GM12878 (cell line): ENCODE measurements at regions not wholly inside any gene's neighbourhood (a gene's known extent, or its start where the extent isn't known, plus 50 kb on each side); places are given as distances from the start of the nearest gene placed in this dataset.

Experiments
- ATAC-seq: fragments of 200-7000 bp; cut with Tn5 transposase; 3 replicates; pipeline ENCODE4 v1.9.1; 2020; ENCODE audit warnings: mild to moderate bottlenecking, moderate library complexity
- BruUV-seq: library from RNA; stranded (reverse); fragments of 400-500 nt; replicated peaks from 2 replicates; lab custom pipeline; 2021; lab: Mats Ljungman, UMichigan
- CTCF ChIA-PET: fragments of 300-600 bp; sonication (Branson Sonifier 250); formaldehyde crosslinking; extraction: SDS; loops from one replicate; lab custom pipeline; 2021; ENCODE audit warnings: inconsistent platforms; lab: Yijun Ruan, JAX
- POLR2A ChIA-PET: fragments of 350-600 bp; formaldehyde crosslinking; extraction: SDS; loops from one replicate; lab custom pipeline; 2021; ENCODE audit warnings: inconsistent platforms; lab: Charles Lee
- RAD21 ChIA-PET: fragments of 300-600 bp; sonication (Branson Sonifier 250); formaldehyde crosslinking; loops from one replicate; lab custom pipeline; 2023; ENCODE audit warnings: antibody characterized with exemption; ENCODE audit not compliant: unreplicated experiment; lab: Charles Lee
- SMC1A ChIA-PET: fragments of 300-600 bp; sonication (Branson Sonifier 250); formaldehyde crosslinking; loops from one replicate; lab custom pipeline; 2023; ENCODE audit not compliant: unreplicated experiment, uncharacterized antibody; lab: Charles Lee
- DNase-seq: peaks from one replicate; pipeline ENCODE4 v3.0.0-alpha.2; 2011; ENCODE audit warnings: low read depth, low spot score
- FAIRE-seq: peaks from 3 replicates; lab custom pipeline; 2011; peaks lifted over from hg19 to GRCh38; lab: Jason Lieb, UNC
- H2AFZ ChIP-seq: 2 replicates; pipeline ENCODE4 v1.6.0; 2011; ENCODE audit warnings: low read depth, low read length, control low read depth; ENCODE audit not compliant: control insufficient read depth
- H3K27ac ChIP-seq: 2 replicates; pipeline ENCODE4 v1.5.1; 2011; ENCODE audit warnings: control low read depth; ENCODE audit not compliant: control insufficient read depth, insufficient read depth
- H3K27me3 ChIP-seq, 2 experiments: replicated peaks in 1 of 2; 2 replicates each; pipeline versions ENCODE4 v1.6.0 to v1.6.1; 2011; ENCODE audit warnings: low read length in 1 of 2; ENCODE audit not compliant: control insufficient read depth in 2 of 2, insufficient read depth in 2 of 2
- H3K36me3 ChIP-seq, 2 experiments: 2 replicates each; pipeline ENCODE4 v1.5.1; 2011; ENCODE audit warnings: low read length in 1 of 2; ENCODE audit not compliant: control insufficient read depth in 2 of 2, insufficient read depth in 2 of 2
- H3K4me1 ChIP-seq: 2 replicates; pipeline ENCODE4 v1.6.1; 2011; ENCODE audit warnings: mild to moderate bottlenecking, low read length, moderate library complexity, mixed read lengths; ENCODE audit not compliant: control insufficient read depth, insufficient read depth
- H3K4me2 ChIP-seq: 2 replicates; pipeline ENCODE4 v1.6.0; 2011; ENCODE audit warnings: control low read depth; ENCODE audit not compliant: control insufficient read depth, insufficient read depth
- H3K4me3 ChIP-seq: fragments of 200-600 bp; sonication (generic); 2 replicates; pipeline ENCODE4 v1.5.1; 2016
- H3K79me2 ChIP-seq: 2 replicates; pipeline ENCODE4 v1.6.0; 2011; ENCODE audit warnings: low read length; ENCODE audit not compliant: control insufficient read depth, insufficient read depth
- H3K9ac ChIP-seq: 2 replicates; pipeline ENCODE4 v1.8.0; 2011; ENCODE audit warnings: low read length, control low read depth, mixed read lengths; ENCODE audit not compliant: control insufficient read depth, insufficient read depth
- H3K9me3 ChIP-seq: replicated peaks from 3 replicates; pipeline ENCODE4 v1.5.1; 2011; ENCODE audit warnings: mild to moderate bottlenecking, low read length; ENCODE audit not compliant: control insufficient read depth, insufficient read depth
- H4K20me1 ChIP-seq: 2 replicates; pipeline ENCODE4 v1.6.0; 2011; ENCODE audit not compliant: control insufficient read depth, insufficient read depth
- IRF4 ChIP-seq: IDR thresholded peaks from 2 replicates; pipeline ENCODE4 v1.6.1; 2011; ENCODE audit warnings: low read depth, low read length
- MEF2B ChIP-seq: fragments of 450-650 bp; IDR thresholded peaks from 2 replicates; pipeline ENCODE4 v1.6.1; 2018; ENCODE audit warnings: mild to moderate bottlenecking, moderate library complexity; ENCODE audit not compliant: partially characterized antibody, poor library complexity, severe bottlenecking
- NFIC ChIP-seq: IDR thresholded peaks from 2 replicates; pipeline ENCODE4 v1.6.1; 2012; ENCODE audit warnings: low read depth, mild to moderate bottlenecking, inconsistent platforms, low read length, moderate library complexity
- NR2F1 ChIP-seq: fragments of 450-650 bp; conservative IDR thresholded peaks from 2 replicates; pipeline ENCODE4 v1.6.1; 2017; ENCODE audit warnings: mild to moderate bottlenecking
- NRF1 ChIP-seq: conservative IDR thresholded peaks from 2 replicates; pipeline ENCODE4 v1.6.1; 2011; ENCODE audit warnings: mild to moderate bottlenecking, low read depth, low read length, improper control_type of control experiment
- RELA ChIP-seq: fragments of 450-650 bp; IDR thresholded peaks from 2 replicates; pipeline ENCODE4 v1.8.0; 2014; ENCODE audit warnings: borderline replicate concordance; ENCODE audit not compliant: partially characterized antibody
- RFX5 ChIP-seq: IDR thresholded peaks from 2 replicates; pipeline ENCODE4 v1.6.1; 2011; ENCODE audit warnings: low read depth, low read length, improper control_type of control experiment
- STAT3 ChIP-seq: IDR thresholded peaks from 2 replicates; pipeline ENCODE4 v1.6.1; 2011; ENCODE audit warnings: low read depth, low read length, improper control_type of control experiment
- SUPT20H ChIP-seq: IDR thresholded peaks from 2 replicates; pipeline ENCODE4 v1.6.1; 2011; ENCODE audit warnings: low read depth, mild to moderate bottlenecking, low read length, moderate library complexity, borderline replicate concordance; ENCODE audit not compliant: control insufficient read depth
- WRNIP1 ChIP-seq: IDR thresholded peaks from 2 replicates; pipeline ENCODE4 v1.6.1; 2011; ENCODE audit warnings: low read depth, low read length, improper control_type of control experiment, borderline replicate concordance
- ZNF24 ChIP-seq: fragments of 450-650 bp; IDR thresholded peaks from 2 replicates; pipeline ENCODE4 v1.6.1; 2017; ENCODE audit warnings: antibody characterized with exemption, mild to moderate bottlenecking
- ZSCAN29 ChIP-seq: fragments of 450-650 bp; IDR thresholded peaks from 2 replicates; pipeline ENCODE4 v1.6.1; 2017; ENCODE audit warnings: mild to moderate bottlenecking, moderate library complexity
- WGBS: methylation state at CpG from one replicate; pipeline ENCODE4 v1.1.6; 2016; ENCODE audit warnings: low lambda C conversion rate; ENCODE audit not compliant: insufficient replicate concordance, insufficient coverage; ENCODE audit errors: missing lambda C conversion rate; 5-methylcytosine and 5-hydroxymethylcytosine counted together
- in situ Hi-C: fragments of 300-500 bp; cut with MboI; formaldehyde crosslinking; loops from 9 replicates; pipeline ENCODE4 v1.14.3; 2018; ENCODE audit warnings: mixed read lengths
- intact Hi-C: fragments of 100-400 bp; cut with micrococcal nuclease; formaldehyde crosslinking; loops from one replicate; pipeline ENCODE4 v1.14.2; 2022; ENCODE audit not compliant: unreplicated experiment
- TF ChIP-seq, protein P1 (sequence below): IDR thresholded peaks from 2 replicates; pipeline ENCODE4 v1.6.1; 2012; ENCODE audit warnings: low read depth, low read length, improper control_type of control experiment
- TF ChIP-seq, protein P2 (sequence below): fragments of 450-650 bp; IDR thresholded peaks from 2 replicates; pipeline ENCODE4 v1.6.1; 2017; ENCODE audit warnings: mild to moderate bottlenecking

DNA sequence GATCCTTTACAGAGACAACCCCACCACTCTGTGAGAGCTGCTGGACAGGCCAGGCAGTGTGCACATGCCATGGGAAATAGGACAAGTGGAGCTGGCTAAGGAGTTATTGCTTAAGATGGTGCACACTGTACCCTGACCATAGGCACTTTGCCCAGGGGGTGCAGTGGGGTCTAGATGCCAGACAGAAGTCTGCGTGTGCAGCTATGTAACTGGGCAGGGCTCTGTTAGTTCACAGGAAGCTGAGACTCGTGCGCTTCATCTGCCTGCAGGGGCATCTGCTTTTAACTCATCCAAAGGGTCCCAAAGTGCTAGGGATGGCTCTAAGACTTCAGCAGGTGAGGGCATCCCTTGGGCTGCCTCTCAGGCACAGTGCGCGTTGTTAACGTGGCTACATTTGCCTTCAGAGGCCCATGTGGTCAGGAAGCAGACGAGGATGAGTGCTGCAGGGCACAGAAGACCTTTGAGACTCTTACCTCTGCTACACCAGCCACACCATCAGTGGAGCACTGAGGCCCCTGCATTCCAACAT lies 77.7 kb upstream of the GPR26 start:
- Histone ChIP-seq H3K36me3 (no peaks in the 10 kb centered on the region), H2AFZ (no peak overlapping the region), H3K9ac (no peak overlapping the region), H3K27me3 (peaks cover 0 to 7% of the 10 kb centered on the region in 2 experiments; a peak in 2 of 4 replicates), H3K27ac (no peak overlapping the region), H3K4me1 (no peaks in the 10 kb centered on the region), H3K4me3 (no peak overlapping the region), H4K20me1 (no peaks in the 10 kb centered on the region), H3K9me3 (no peaks in the 10 kb centered on the region), H3K4me2 (no peak overlapping the region), H3K79me2 (no peaks in the 10 kb centered on the region)
- ChIA-PET CTCF (interaction anchor here (0.8 to 1.4 kb wide), 3 partner anchors 15 to 312 kb away, joined by 3 to 6 read pairs (median 3); no protein-coding TSS in a partner anchor), POLR2A (no interaction called here), SMC1A (interaction anchor here (0.9 to 1.7 kb wide), 3 partner anchors 101 to 379 kb away, joined by 3 to 4 read pairs (median 3); no protein-coding TSS in a partner anchor), RAD21 (interaction anchor here (1.1 kb wide), 1 partner anchor 312 kb away, joined by 3 read pairs; no protein-coding TSS in a partner anchor)
- no TSS peak for BruUV-seq
- no peak for ATAC-seq
- DNase-seq, result no peak
- in situ Hi-C loops, result loop anchor here (10.0 kb wide), 1 partner anchor 796 kb away; no protein-coding TSS in a partner anchor
- FAIRE-seq, result no peak
- 6% methylated on average over 7 of the region's 7 CpGs for WGBS
- no peak for TF ChIP-seq IRF4
- TF ChIP-seq STAT3, result no peak
- TF ChIP-seq NFIC, result no peak
- TF ChIP-seq RELA, result no peak
- no peak for TF ChIP-seq MEF2B
- TF ChIP-seq RFX5, result no peak
- no peak for TF ChIP-seq NR2F1
- intact Hi-C loops, result loop anchor here (10.0 kb wide), 1 partner anchor 306 kb away; the partner anchor contains the start of gene CPXM2

DNA sequence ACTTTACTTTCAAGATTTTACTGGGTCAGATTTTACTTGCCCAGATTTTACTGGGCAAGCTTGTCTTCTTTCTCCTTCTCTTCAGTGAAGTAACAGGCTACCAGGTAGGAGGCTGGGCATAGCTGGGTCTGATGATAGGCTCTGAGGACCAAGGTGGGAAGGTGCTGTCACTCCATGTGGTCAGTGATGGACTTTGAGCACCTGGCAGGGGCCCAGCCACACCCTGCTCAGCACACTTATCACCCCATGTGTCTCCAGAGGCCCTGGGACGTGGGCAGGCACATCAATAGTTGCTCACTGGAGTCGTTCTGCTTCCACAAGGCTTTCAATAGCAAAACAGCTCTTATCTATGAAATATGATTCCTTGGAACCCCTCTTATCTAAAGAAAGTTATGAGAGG lies 70.5 kb upstream of the GPR26 start:
- WGBS, result 0% methylated on average over 2 of the region's 2 CpGs
- FAIRE-seq (no peak), DNase-seq (no peak), ATAC-seq (no peak)
- in situ Hi-C loops, result no loop called here
- Histone ChIP-seq H3K27ac (no peak overlapping the region), H2AFZ (no peak overlapping the region), H3K79me2 (no peaks in the 10 kb centered on the region), H3K27me3 (no peaks in the 10 kb centered on the region), H4K20me1 (no peaks in the 10 kb centered on the region), H3K4me3 (no peak overlapping the region), H3K36me3 (no peaks in the 10 kb centered on the region), H3K4me1 (no peaks in the 10 kb centered on the region), H3K9ac (no peak overlapping the region), H3K4me2 (no peak overlapping the region), H3K9me3 (no peaks in the 10 kb centered on the region)
- RAD21 ChIA-PET, result no interaction called here
- SMC1A ChIA-PET, result no interaction called here
- intact Hi-C loops, result no loop called here
- POLR2A ChIA-PET, result no interaction called here
- CTCF ChIA-PET, result no interaction called here
- no TSS peak for BruUV-seq
- TF ChIP-seq ZNF24, result no peak
- TF ChIP-seq, protein P1, sequence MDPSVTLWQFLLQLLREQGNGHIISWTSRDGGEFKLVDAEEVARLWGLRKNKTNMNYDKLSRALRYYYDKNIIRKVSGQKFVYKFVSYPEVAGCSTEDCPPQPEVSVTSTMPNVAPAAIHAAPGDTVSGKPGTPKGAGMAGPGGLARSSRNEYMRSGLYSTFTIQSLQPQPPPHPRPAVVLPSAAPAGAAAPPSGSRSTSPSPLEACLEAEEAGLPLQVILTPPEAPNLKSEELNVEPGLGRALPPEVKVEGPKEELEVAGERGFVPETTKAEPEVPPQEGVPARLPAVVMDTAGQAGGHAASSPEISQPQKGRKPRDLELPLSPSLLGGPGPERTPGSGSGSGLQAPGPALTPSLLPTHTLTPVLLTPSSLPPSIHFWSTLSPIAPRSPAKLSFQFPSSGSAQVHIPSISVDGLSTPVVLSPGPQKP, result no peak
- no peak for TF ChIP-seq NRF1
- TF ChIP-seq NR2F1, result no peak
- TF ChIP-seq WRNIP1, result no peak
- TF ChIP-seq ZSCAN29, result no peak
- TF ChIP-seq, protein P2, sequence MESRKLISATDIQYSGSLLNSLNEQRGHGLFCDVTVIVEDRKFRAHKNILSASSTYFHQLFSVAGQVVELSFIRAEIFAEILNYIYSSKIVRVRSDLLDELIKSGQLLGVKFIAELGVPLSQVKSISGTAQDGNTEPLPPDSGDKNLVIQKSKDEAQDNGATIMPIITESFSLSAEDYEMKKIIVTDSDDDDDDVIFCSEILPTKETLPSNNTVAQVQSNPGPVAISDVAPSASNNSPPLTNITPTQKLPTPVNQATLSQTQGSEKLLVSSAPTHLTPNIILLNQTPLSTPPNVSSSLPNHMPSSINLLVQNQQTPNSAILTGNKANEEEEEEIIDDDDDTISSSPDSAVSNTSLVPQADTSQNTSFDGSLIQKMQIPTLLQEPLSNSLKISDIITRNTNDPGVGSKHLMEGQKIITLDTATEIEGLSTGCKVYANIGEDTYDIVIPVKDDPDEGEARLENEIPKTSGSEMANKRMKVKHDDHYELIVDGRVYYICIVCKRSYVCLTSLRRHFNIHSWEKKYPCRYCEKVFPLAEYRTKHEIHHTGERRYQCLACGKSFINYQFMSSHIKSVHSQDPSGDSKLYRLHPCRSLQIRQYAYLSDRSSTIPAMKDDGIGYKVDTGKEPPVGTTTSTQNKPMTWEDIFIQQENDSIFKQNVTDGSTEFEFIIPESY, result no peak
- no peak for TF ChIP-seq SUPT20H
